ENCODE measurements at regions not wholly inside any gene's neighbourhood (a gene's known extent, or its start where the extent isn't known, plus 50 kb on each side); places are given as distances from the start of the nearest gene placed in this dataset.
"Not testable (repeated sequence)": the region's sequence is repeated elsewhere in the genome, so short reads cannot be mapped to it uniquely, and the experiment has no call there.

GRCh38 chr15:91611561-91612323, 241.8 kb upstream of the SLCO3A1 start:
- no peak for DNase-seq (ENCODE audit: low read depth, low spot score)

DNA sequence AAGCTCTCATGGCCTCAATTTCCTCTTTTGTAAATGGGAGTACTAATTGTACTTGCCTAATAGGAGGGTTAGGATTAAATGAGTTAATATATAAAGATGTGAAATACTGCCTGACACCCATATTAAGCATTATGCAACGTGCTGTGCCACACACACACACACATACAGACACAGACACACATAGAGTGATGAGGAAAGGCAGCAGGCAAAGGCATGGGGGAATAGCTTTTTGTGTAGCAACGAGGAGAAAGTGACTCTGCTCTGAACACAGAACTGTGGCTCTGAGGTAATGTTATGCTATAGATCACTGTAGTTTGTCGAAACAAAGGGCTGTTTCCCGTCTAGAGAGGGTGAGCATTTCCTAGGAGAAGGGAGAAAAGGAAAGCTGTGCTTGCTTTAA, 233.3 kb upstream of the SLCO3A1 start:
- no peak for DNase-seq (ENCODE audit: low read depth, low spot score)

- no peak for DNase-seq (ENCODE audit: low read depth, low spot score)
Measured at GRCh38 chr15:91622235-91622634, 231.3 kb upstream of the SLCO3A1 start.

GRCh38 chr15:91622711-91623342, 230.7 kb upstream of the SLCO3A1 start:
- no peak for DNase-seq (ENCODE audit: low read depth, low spot score)

GRCh38 chr15:91624353-91624968, 229.0 kb upstream of the SLCO3A1 start:
- no peak for DNase-seq (ENCODE audit: low read depth, low spot score)

DNA sequence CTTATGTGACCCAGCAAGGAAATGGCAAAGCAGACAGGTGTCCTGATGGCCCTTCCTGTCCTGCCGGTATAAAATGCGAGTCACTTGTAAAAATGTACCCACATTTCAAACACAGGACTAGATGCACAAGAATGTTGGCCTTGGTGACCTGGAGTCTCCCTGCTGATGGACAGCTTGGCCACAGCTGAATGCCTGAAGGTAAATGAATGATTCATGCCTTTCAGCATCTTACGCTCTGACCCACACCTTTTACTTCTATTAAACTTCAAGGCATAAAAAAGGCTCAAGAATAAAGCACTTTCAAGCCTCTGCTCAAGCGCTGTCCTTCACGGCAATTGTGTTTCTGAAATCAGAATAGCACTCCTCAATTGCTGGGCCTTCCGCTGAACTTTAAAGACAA, 228.0 kb upstream of the SLCO3A1 start:
- no peak for DNase-seq (ENCODE audit: low read depth, low spot score)

GRCh38 chr15:91627473-91628278, 225.8 kb upstream of the SLCO3A1 start:
- no peak for DNase-seq (ENCODE audit: low read depth, low spot score)

DNA sequence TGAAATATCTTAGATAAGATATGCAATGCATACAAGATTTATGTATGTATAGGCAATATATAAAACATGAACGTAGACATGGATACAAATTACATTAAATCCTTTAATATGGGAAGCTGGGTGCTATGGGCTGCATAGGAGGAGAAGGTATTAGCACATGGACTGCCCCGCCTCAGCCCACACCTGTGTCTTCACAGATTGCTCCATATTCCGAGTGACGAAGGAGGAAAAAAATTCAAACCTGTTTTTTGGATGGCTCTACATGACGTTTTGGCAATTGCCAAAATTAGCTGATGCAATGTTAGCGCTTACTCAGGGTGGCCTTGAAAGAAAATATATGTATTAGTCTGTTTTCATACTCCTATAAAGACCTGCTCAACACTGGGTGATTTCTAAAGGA, 223.4 kb upstream of the SLCO3A1 start:
- DNase-seq (ENCODE audit: low read depth, low spot score), result no peak

GRCh38 chr15:91632176-91632575, 221.3 kb upstream of the SLCO3A1 start:
- no peak for DNase-seq (ENCODE audit: low read depth, low spot score)

DNA sequence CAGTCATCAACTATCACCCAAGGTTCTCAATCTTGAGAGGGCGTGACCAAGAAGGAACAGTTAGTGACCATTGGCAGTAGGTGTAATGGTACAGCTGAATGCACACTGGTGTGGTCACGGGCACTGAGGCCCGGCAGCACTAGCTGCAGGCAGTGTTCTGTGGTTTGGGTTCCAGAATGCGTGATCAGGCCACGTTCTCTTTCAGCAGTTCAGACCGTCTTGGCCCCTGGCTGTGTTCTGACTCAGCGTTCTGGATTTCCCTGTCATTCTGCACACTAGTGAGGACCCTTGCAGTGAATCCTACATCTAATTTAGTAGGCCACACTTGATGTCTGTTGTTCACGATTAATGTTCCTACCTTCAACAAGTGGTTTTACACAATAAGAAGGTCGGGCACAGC, 220.5 kb upstream of the SLCO3A1 start:
- DNase-seq (ENCODE audit: low read depth, low spot score), result no peak

GRCh38 chr15:91634179-91634578, 219.3 kb upstream of the SLCO3A1 start:
- no peak for DNase-seq (ENCODE audit: low read depth, low spot score)

DNA sequence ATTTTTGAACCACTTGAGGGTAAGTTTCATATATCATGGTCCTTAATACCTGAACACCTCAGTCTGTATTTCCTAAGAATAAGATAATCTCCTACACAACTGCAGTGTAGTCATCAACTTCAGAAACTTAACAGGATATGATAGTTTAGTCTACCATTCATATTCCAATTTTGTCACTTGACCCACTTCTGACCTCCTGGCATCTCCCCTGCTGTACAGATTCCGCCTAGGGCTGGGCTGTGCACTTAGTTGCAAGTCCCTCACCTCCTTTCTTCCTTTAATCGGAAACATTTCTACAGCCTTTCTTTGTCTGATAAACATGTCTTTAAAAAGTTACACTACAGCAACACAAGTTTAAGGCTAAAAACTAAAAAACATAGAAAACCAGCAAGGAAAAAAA, 218.4 kb upstream of the SLCO3A1 start:
- no peak for DNase-seq (ENCODE audit: low read depth, low spot score)

GRCh38 chr15:91635641-91636040, 217.9 kb upstream of the SLCO3A1 start:
- no peak for DNase-seq (ENCODE audit: low read depth, low spot score)

DNA sequence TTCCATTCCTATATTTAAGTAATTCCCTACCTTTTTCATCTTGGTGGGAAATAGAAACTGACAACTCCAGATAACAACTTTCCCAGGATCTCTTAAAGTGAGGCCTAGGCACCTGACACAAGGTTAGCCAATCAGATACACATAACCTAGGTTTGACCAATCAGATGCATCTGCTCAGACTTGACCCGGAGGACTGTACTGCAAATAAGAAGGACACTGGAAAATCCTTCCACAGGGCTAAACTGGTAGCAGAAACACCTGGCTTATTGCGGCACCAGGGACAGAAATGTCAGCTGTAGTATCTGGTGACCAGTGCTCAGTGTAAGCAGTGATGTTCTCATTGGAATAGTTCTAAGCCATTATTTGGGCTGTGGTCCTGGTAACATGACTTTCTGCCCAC, 204.5 kb upstream of the SLCO3A1 start:
- DNase-seq (ENCODE audit: low read depth, low spot score), result no peak

DNA sequence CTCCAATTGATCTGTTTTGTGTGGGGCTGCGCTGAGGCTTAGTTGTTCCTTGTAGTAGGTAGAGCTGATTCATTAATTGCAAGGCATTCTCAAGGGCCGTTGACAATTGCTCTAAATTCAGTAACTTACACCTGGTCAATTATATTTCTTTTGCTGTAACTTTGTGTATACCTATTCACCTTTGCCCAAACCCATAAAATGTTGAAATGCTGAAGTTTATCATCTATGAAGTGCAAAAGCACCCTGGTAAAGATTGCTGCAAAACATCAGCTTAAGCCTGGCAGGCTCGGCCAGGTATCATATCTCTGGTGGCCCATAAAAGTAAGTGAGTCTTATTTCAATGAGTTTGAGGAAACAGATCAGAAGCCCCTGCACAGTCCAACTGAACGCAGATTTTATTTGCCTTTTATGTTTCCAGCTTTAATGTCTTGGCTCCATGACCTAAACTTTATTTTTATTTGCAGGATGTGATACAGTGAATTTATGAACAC, 203.6 kb upstream of the SLCO3A1 start:
- DNase-seq (ENCODE audit: low read depth, low spot score), result no peak

GRCh38 chr15:91651251-91651650, 202.3 kb upstream of the SLCO3A1 start:
- DNase-seq (ENCODE audit: low read depth, low spot score), result no peak

DNA sequence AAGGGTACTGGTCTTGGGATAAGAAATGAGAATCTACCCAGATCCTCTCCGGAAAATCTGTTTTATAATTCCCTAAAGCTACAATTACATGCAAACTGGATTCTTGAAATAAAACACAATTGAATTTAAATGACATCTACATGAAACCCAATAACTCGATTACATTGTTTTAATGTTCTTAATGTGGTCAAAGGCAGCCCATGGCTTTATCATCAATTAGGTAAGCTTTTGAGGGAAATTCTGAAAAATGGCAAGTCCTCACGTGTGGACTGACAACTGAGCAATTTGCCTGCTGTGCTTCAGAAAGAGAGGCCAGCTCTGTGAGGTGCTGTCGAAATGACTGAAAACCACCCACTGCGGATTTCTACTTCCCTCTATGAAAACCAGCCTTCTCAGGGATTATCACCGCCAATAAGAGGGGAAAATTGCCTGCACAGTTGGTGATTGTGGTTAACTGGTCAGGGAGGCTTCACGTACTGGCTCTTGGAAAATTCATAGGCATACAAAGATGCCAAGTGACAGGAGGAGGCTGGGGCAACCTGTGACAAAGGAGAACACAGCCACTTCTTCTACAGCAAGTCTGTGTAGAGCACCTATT, 200.8 kb upstream of the SLCO3A1 start:
- DNase-seq (ENCODE audit: low read depth, low spot score), result no peak

DNA sequence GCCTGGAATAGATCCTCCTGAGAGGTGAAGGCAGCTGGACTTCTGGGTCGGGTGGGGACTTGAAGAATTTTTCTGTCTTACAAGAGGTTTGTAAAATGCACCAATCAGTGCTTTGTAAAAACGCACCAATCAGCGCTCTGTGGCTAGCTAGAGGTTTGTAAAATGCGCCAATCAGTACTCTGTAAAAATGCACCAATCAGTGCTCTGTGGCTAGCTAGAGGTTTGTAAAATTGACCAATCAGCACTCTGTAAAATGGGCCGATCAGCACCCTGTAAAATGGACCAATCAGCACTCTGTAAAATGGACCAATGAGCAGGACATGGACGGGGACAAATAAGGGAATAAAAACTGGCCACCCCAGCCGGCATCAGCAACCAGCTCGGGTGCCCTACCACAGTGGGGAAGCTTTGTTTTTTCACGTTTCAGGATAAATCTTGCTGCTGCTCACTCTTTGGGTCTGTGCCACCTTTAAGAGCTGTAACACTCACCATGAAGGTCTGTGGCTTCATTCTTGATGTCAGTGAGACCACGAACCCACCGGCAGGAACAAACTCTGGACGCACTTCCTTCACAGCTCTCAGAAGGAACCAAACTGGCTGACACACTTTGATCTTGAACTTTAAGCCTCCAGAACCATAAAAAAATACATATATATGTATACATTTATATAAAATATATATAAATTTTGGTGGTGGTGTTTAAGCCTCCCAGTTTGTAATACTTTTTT, 197.8 kb upstream of the SLCO3A1 start:
- not testable (repeated sequence) for DNase-seq (ENCODE audit: low read depth, low spot score)

DNA sequence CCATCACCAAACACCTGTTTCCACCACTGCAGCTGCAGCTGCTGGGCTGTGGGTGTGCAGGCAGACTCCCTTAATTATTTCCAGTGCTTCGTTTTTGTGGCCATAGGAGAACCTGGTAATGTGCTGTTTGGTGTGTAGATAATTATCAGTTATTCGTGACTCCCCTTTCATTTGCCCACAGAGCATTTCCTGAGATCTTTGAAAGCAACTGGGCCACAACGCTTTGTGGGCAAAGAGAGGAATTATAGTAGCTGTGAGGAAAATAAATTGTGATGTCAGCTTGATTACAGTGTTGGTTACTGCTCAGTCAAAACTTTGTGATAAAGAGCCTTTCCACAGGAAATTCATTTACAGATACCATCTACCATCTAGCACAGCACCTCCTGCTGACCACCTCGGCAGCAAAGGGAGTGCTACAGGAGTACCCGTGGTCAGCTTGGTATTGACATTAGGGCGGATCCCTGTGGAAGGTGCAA, 193.3 kb upstream of the SLCO3A1 start:
- DNase-seq (ENCODE audit: low read depth, low spot score), result no peak

- DNase-seq (ENCODE audit: low read depth, low spot score), result no peak
Measured at GRCh38 chr15:91664224-91664836, 189.2 kb upstream of the SLCO3A1 start.

Data from brain pericyte (primary cell).